Heart right ventricle (tissue), 16 donors: ENCODE measurements at regions not wholly inside any gene's neighbourhood (a gene's known extent, or its start where the extent isn't known, plus 50 kb on each side); places are given as distances from the start of the nearest gene placed in this dataset.

ENCODE experiments used
- ATAC-seq, 8 donors: fragments of 200-7000 bp; cut with Tn5 transposase; one replicate each; pipeline ENCODE4 v1.9.1; 2020; ENCODE audit warnings: mild to moderate bottlenecking in 8 of 8, moderate library complexity in 8 of 8, moderate number of reproducible peaks in 1 of 8
- DNase-seq, 2 donors: peaks; one replicate each; pipeline ENCODE4 v3.0.0-alpha.2; 2020
- H3K27ac ChIP-seq, 10 donors: fragments of 200-600 bp; sonication (generic) in 2 of 10; one replicate each; pipeline versions ENCODE4 v1.5.0 to v1.8.0; 2020 to 2022; ENCODE audit warnings: mild to moderate bottlenecking in 3 of 10
- H3K27me3 ChIP-seq, 7 donors: fragments of 200-600 bp; one replicate each; pipeline ENCODE4 v1.8.0; 2021 to 2022; ENCODE audit warnings: mild to moderate bottlenecking in 2 of 7
- H3K36me3 ChIP-seq, 9 donors: fragments of 200-600 bp; sonication (generic) in 1 of 9; one replicate each; pipeline versions ENCODE4 v1.5.0 to v1.8.0; 2020 to 2022; ENCODE audit warnings: mild to moderate bottlenecking in 2 of 9
- H3K4me1 ChIP-seq, 9 donors: fragments of 200-600 bp; sonication (generic) in 1 of 9; one replicate each; pipeline versions ENCODE4 v1.5.0 to v1.8.0; 2020 to 2022; ENCODE audit warnings: mild to moderate bottlenecking in 4 of 9
- H3K4me3 ChIP-seq, 10 donors: fragments of 200-600 bp; sonication (generic) in 2 of 10; one replicate each; pipeline versions ENCODE4 v1.5.0 to v1.8.0; 2020 to 2022; ENCODE audit warnings: mild to moderate bottlenecking in 7 of 10, moderate library complexity in 2 of 10
- H3K9me3 ChIP-seq, 11 donors: fragments of 200-600 bp in 10 of 11; sonication (generic) in 2 of 11; one replicate each; pipeline versions ENCODE4 v1.5.0 to v1.8.0; 2013 to 2022; ENCODE audit warnings: mild to moderate bottlenecking in 2 of 11, control low read depth in 1 of 11, moderate library complexity in 1 of 11
- WGBS, 2 donors: extraction: QIAGEN DNeasy Blood & Tissue Kit; methylation state at CpG; one replicate each; pipeline ENCODE4 v1.1.7; 2013; ENCODE audit warnings: inconsistent platforms in 1 of 2; 5-methylcytosine and 5-hydroxymethylcytosine counted together
- intact Hi-C, 10 donors: fragments of 100-400 bp; cut with DNase I; formaldehyde crosslinking; loops; one replicate each; pipeline versions ENCODE4 v1.11.1 to v1.14.2; 2022
- TF ChIP-seq, protein P1 (sequence below), 9 donors: fragments of 200-600 bp; sonication (generic) in 2 of 9; IDR thresholded peaks; one replicate each; pipeline versions ENCODE4 v1.5.0 to v1.8.0; 2021 to 2022; ENCODE audit warnings: antibody characterized with exemption in 9 of 9, mild to moderate bottlenecking in 5 of 9, moderate library complexity in 1 of 9
- donor health status: Arrhythmogenic right ventricular cardiomyopathy.
- donor health status: ischemic (EF 13 %, LVEDD 7.1; RV severe dilation, severe dysfunction).
- donor health status: healthy with polysubstance abuse.
- donor health status: DM: no; HTN: yes; CAD: no.
- donor health status: DM: no; HTN: no; CAD: no.
- donor health status: ischemic (EF 25% LVEDD 6.9; RV normal size, moderate dysfunction).
- donor health status: ischemic (EF 25% LVEDD 5.7; RV mildly dilated, moderate dysfunction).
- donor health status: healthy.
- donor health status: DM: yes; HTN: yes; CAD: no.
- donor health status: Ischemic cardiomyopathy.
- donor health status: ischemic (EF 35%, LVEDD 5.7; RV mildly dilated, moderate dysfunction).
- donor health status: nonischemic (EF 11% LVEDD 7.7; RV severe dilation, severe dysfunction).
- donor health status: DM: yes; HTN: yes; CAD: no.
- donor health status: PGD.
- donor health status: ischemic (EF 29% LVEDD 5.4; RV normal size, mild dysfunction).
- donor health status: nonischemic (EF 23%, LVEDD 6.1; RV moderate dilation, normal function).

DNA sequence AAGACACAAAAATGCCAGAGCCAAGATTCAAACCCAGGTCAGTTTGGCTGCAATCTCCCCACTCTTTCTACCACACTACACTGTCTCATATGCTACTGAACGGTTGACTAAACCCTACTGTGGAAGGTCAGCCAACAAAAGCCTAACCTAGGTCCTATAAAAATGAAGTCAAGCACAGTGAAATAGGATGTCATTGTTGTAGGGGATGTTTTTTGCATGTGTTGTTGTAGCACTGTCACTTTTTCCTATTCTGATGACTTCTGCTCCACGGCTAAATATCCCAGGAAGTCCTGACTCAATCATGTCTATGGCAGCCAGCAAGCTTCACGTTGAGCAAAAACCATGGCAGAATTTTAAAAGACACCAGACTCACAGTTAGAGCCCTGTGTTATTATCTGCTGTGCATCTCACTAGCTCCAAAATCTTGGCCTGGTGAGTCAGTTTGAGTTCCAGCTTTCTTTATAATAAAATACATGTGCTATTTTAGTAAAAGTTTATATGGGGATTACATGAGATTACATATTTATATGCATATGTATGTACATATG, 322.1 kb upstream of the NT5E start:
- Histone ChIP-seq H3K27me3 (peaks cover 0 to 5% (median 0%) of the 10 kb centered on the region in 7 donors), H3K9me3 (no peaks in the 10 kb centered on the region), H3K4me3 (no peak overlapping the region), H3K4me1 (no peaks in the 10 kb centered on the region), H3K36me3 (no peaks in the 10 kb centered on the region), H3K27ac (no peak overlapping the region)
- DNase-seq = no peak
- intact Hi-C loops = no loop called here
- WGBS, 2 donors = 45 to 58% methylated on average over 3 of the region's 3 CpGs
- TF ChIP-seq, protein P1, sequence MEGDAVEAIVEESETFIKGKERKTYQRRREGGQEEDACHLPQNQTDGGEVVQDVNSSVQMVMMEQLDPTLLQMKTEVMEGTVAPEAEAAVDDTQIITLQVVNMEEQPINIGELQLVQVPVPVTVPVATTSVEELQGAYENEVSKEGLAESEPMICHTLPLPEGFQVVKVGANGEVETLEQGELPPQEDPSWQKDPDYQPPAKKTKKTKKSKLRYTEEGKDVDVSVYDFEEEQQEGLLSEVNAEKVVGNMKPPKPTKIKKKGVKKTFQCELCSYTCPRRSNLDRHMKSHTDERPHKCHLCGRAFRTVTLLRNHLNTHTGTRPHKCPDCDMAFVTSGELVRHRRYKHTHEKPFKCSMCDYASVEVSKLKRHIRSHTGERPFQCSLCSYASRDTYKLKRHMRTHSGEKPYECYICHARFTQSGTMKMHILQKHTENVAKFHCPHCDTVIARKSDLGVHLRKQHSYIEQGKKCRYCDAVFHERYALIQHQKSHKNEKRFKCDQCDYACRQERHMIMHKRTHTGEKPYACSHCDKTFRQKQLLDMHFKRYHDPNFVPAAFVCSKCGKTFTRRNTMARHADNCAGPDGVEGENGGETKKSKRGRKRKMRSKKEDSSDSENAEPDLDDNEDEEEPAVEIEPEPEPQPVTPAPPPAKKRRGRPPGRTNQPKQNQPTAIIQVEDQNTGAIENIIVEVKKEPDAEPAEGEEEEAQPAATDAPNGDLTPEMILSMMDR (IDR thresholded peaks at IDR 0.05) = no peak
- no peak for ATAC-seq

GRCh38 chr6:85127168-85127498, 322.8 kb upstream of the NT5E start:
- TF ChIP-seq, protein P1 (IDR thresholded peaks at IDR 0.05) = peak in 1 of 9 donors; percentile 2
- DNase-seq = no peak
- Histone ChIP-seq H3K9me3 (no peaks in the 10 kb centered on the region), H3K27ac (no peak overlapping the region), H3K4me1 (no peaks in the 10 kb centered on the region), H3K4me3 (no peak overlapping the region), H3K27me3 (peaks cover 0 to 5% (median 0%) of the 10 kb centered on the region in 7 donors), H3K36me3 (no peaks in the 10 kb centered on the region)
- no peak for ATAC-seq
- intact Hi-C loops = no loop called here
- 50 to 55% methylated on average over 4 of the region's 4 CpGs for WGBS, 2 donors

DNA sequence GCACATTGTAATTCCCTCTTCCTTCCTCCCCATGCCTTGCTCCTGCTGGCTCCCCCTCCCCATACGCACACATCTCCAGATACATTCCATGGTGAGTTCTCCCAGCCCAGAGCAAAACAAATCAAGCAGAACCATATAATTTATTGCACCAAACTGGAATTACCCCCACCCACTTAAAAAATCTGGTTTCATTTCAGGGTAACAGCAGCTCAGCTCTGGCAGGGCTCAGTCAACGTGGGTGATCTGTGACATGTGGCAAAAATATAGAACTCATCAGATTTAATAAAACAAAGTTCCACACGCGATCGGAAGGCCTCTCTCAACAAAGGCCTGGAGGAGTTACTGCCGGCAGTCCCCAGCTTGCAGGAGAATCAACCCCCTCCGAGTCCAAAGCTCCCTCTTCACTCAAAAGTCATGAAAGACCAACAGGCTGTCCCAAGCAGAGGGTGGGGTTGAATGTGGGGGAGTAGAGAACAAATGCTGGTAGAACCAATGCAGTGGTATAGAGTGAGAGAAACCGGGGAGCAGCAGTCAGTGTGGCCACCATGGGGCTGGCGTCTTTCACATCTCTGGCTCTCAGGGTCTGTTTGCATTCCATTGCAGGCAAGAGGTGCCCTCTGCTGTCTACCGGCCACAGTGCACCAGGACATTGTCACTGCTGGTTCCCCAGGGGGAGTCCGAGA, 323.3 kb upstream of the NT5E start:
- peak in 4 of 8 donors; percentile 29 to 52 (median 44) for ATAC-seq
- TF ChIP-seq, protein P1 (IDR thresholded peaks at IDR 0.05) = peak in 7 of 9 donors; percentile 24 to 38 (median 29)
- H3K4me1 ChIP-seq = no peaks in the 10 kb centered on the region
- no peaks in the 10 kb centered on the region for H3K36me3 ChIP-seq
- H3K4me3 ChIP-seq = no peak overlapping the region
- WGBS, 2 donors = 30 to 32% methylated on average over 11 of the region's 11 CpGs
- no peak overlapping the region for H3K27ac ChIP-seq
- peak in 1 of 2 donors; percentile 22 for DNase-seq
- H3K9me3 ChIP-seq = no peaks in the 10 kb centered on the region
- intact Hi-C loops = no loop called here
- H3K27me3 ChIP-seq = peaks cover 0 to 5% (median 0%) of the 10 kb centered on the region in 7 donors

DNA sequence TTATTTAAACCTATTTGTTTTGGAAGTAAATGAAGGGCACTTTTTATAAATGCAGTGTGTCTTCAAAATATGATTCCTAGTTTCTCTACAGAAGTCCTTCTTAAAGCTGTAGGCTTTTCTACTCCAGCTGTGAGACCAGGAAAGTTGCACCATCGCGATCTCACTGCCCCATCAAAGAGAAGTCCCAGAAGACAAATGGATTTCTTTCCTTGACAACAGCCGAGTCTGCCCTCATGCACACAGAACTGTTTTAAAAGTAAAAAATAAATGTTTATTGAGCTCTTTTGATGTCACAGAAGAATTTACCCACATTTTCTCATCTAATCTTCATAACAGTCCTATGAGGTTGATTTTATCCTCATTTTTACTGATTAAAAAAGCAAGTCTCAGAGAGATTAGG, 324.4 kb upstream of the NT5E start:
- Histone ChIP-seq H3K4me3 (no peak overlapping the region), H3K9me3 (no peaks in the 10 kb centered on the region), H3K27ac (no peak overlapping the region), H3K4me1 (no peaks in the 10 kb centered on the region), H3K36me3 (no peaks in the 10 kb centered on the region), H3K27me3 (peaks cover 0 to 5% (median 0%) of the 10 kb centered on the region in 7 donors)
- DNase-seq = no peak
- intact Hi-C loops = no loop called here
- TF ChIP-seq, protein P1 (IDR thresholded peaks at IDR 0.05) = no peak
- WGBS, 2 donors = 62 to 71% methylated on average over 3 of the region's 3 CpGs
- ATAC-seq = no peak
